Activated CD8-positive, alpha-beta T cell treated with anti-CD3 and anti-CD28 coated beads for 36 hours (primary cell): ENCODE measurements at regions not wholly inside any gene's neighbourhood (a gene's known extent, or its start where the extent isn't known, plus 50 kb on each side); places are given as distances from the start of the nearest gene placed in this dataset.

Source experiments
- ATAC-seq: fragments of 200-7000 bp; cut with Tn5 transposase; one replicate; pipeline ENCODE4 v1.10.0; 2021; ENCODE audit warnings: mild to moderate bottlenecking, moderate library complexity
- CTCF ChIA-PET: fragments of 350-600 bp; sonication (Branson Sonifier 250); formaldehyde crosslinking; loops from one replicate; lab custom pipeline; 2021; ENCODE audit warnings: antibody characterized with exemption; lab: Charles Lee
- POLR2A ChIA-PET: fragments of 350-600 bp; sonication (Branson Sonifier 250); formaldehyde crosslinking; loops from one replicate; lab custom pipeline; 2021; ENCODE audit warnings: antibody characterized with exemption; lab: Charles Lee
- DNase-seq: peaks from one replicate; pipeline ENCODE4 v3.0.0-alpha.2; 2020
- H3K27ac Mint-ChIP-seq: one replicate; pipeline ENCODE4 v1.8.0; 2021; ENCODE audit warnings: mild to moderate bottlenecking, mixed read lengths
- H3K27me3 Mint-ChIP-seq: one replicate; pipeline ENCODE4 v1.8.0; 2021; ENCODE audit warnings: mixed read lengths
- H3K36me3 Mint-ChIP-seq: one replicate; pipeline ENCODE4 v1.8.0; 2021; ENCODE audit warnings: low read depth, mixed read lengths
- H3K4me1 Mint-ChIP-seq: one replicate; pipeline ENCODE4 v1.8.0; 2021; ENCODE audit warnings: low read depth, mixed read lengths
- H3K4me3 Mint-ChIP-seq: one replicate; pipeline ENCODE4 v1.8.0; 2021; ENCODE audit warnings: mild to moderate bottlenecking, moderate library complexity, mixed read lengths
- H3K9me3 Mint-ChIP-seq: one replicate; pipeline ENCODE4 v1.8.0; 2021; ENCODE audit warnings: mixed read lengths
- CTCF ChIP-seq: fragments of 200-600 bp; IDR thresholded peaks from one replicate; pipeline ENCODE4 v1.8.0; 2022; ENCODE audit warnings: antibody characterized with exemption, mild to moderate bottlenecking
- intact Hi-C: fragments of 100-400 bp; cut with micrococcal nuclease; formaldehyde crosslinking; loops from one replicate; pipeline ENCODE4 v1.10.0; 2022

DNA sequence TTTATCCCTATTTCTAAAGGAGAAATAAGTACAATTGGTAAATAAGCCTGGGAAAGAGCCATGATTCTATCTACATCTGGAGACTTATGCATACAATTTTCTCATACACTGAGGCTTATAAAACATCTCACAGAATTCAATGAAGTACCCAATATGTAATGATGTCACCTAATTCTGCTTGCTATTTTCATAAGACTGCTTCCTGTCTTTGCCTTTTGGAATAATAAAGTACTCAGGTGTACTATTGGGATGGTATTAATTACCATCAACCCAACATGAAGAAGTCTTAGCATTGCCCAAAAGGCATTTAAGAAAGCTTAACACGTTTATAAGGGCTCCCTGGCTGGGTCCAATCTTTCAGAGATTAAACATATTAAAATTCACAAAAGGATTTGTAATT, 216.4 kb upstream of the TSHZ2 start:
- TF ChIP-seq CTCF = no peak
- POLR2A ChIA-PET = no interaction called here
- DNase-seq (no peak), ATAC-seq (no peak)
- Mint-ChIP-seq H3K4me1 (no peaks in the 10 kb centered on the region), H3K27ac (no peak overlapping the region), H3K4me3 (no peak overlapping the region), H3K9me3 (no peaks in the 10 kb centered on the region), H3K36me3 (no peaks in the 10 kb centered on the region), H3K27me3 (peaks cover 2% of the 10 kb centered on the region)
- CTCF ChIA-PET = no interaction called here
- intact Hi-C loops = no loop called here

DNA sequence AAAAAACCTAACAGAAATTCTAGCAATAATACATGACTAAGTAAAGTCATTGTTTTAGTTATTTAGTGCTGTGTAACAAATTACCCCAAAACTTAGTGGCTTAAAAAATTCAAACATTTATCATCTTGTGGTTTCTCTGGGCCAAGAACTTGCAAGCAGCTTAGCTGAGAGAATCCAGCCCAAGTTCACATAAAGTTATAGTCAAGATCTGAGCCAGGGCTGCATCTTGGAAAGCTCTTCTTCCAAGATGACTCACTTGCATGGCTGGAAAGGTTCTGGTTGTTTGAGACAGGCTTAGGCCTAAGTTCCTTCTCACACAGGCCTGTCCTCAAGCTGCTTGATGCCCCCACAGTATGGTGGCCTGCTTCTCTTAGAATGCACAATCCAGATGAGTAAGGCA, 217.8 kb upstream of the TSHZ2 start:
- H3K9me3 Mint-ChIP-seq = no peaks in the 10 kb centered on the region
- ChIA-PET CTCF (no interaction called here), POLR2A (no interaction called here)
- TF ChIP-seq CTCF = no peak
- H3K4me3 Mint-ChIP-seq = no peak overlapping the region
- H3K4me1 Mint-ChIP-seq = no peaks in the 10 kb centered on the region
- H3K27ac Mint-ChIP-seq = no peak overlapping the region
- intact Hi-C loops = no loop called here
- H3K27me3 Mint-ChIP-seq = peaks cover 2% of the 10 kb centered on the region
- H3K36me3 Mint-ChIP-seq = no peaks in the 10 kb centered on the region
- DNase-seq (no peak), ATAC-seq (no peak)

DNA sequence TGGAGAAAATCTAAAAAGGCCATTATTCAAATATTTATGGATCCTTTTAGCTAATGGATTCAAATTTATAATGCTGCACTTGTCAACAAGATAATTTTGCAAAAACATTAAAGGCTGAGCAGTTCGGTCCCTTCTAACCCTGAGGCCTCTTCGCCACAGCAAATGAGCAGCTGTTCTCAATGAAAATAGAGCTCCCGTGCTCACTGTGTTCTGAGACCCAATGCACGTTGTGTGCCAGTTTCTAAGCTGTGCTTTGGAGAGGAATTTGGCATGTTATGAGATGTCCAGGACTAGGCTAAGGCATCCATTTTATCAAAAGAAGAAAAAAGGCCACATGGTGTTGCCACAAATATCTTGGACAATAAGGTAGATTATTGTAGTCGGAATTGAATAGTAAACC, 220.1 kb upstream of the TSHZ2 start:
- Mint-ChIP-seq H3K27ac (no peak overlapping the region), H3K4me3 (no peak overlapping the region), H3K9me3 (no peaks in the 10 kb centered on the region), H3K36me3 (no peaks in the 10 kb centered on the region), H3K4me1 (no peaks in the 10 kb centered on the region), H3K27me3 (peaks cover 2% of the 10 kb centered on the region)
- ATAC-seq = no peak
- TF ChIP-seq CTCF = no peak
- intact Hi-C loops = no loop called here
- POLR2A ChIA-PET = no interaction called here
- no peak for DNase-seq
- CTCF ChIA-PET = interaction anchor here (0.5 to 1.2 kb wide), 2 partner anchors 31 to 803 kb away, joined by 3 read pairs; no protein-coding TSS in a partner anchor

GRCh38 chr20:52751571-52751970, 220.6 kb upstream of the TSHZ2 start:
- TF ChIP-seq CTCF = no peak
- no peaks in the 10 kb centered on the region for H3K4me1 Mint-ChIP-seq
- no peaks in the 10 kb centered on the region for H3K36me3 Mint-ChIP-seq
- intact Hi-C loops = no loop called here
- no peak overlapping the region for H3K4me3 Mint-ChIP-seq
- H3K27ac Mint-ChIP-seq = no peak overlapping the region
- POLR2A ChIA-PET = no interaction called here
- CTCF ChIA-PET = interaction anchor here (1.2 kb wide), 1 partner anchor 31 kb away, joined by 3 read pairs; no protein-coding TSS in a partner anchor
- DNase-seq (no peak), ATAC-seq (no peak)
- H3K27me3 Mint-ChIP-seq = peaks cover 2% of the 10 kb centered on the region
- no peaks in the 10 kb centered on the region for H3K9me3 Mint-ChIP-seq

DNA sequence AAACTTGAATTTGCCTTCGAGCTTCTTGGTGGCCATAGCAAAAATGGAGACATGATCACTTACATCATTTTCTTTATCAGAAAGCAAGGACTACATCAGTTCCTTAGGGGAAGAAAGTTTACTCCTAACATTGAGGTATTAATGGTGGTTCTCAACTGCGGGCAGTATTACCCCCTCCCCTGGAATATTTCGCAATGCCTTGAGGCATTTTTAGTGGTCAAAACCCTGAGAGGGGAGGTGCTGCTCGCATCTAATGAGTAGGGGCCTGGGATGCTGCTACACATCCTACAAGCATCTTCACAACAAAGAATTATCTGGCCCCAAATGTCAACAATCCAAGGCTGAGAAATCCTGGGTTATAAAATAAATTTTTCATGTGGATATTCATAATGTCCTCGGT, 222.2 kb upstream of the TSHZ2 start:
- peaks cover 4% of the 10 kb centered on the region for H3K27me3 Mint-ChIP-seq
- ATAC-seq (no peak), DNase-seq (no peak)
- TF ChIP-seq CTCF = no peak
- intact Hi-C loops = no loop called here
- no peaks in the 10 kb centered on the region for H3K9me3 Mint-ChIP-seq
- POLR2A ChIA-PET = no interaction called here
- no peak overlapping the region for H3K27ac Mint-ChIP-seq
- no peaks in the 10 kb centered on the region for H3K4me1 Mint-ChIP-seq
- CTCF ChIA-PET = no interaction called here
- H3K4me3 Mint-ChIP-seq = no peak overlapping the region
- H3K36me3 Mint-ChIP-seq = no peaks in the 10 kb centered on the region
